Skin epidermis (tissue), 12 donors: ENCODE measurements at regions not wholly inside any gene's neighbourhood (a gene's known extent, or its start where the extent isn't known, plus 50 kb on each side); places are given as distances from the start of the nearest gene placed in this dataset.
A peak's percentile ranks its signal among the peaks of the same experiment; 100 is the strongest.

Source experiments
- H3K27ac ChIP-seq, 21 experiments: fragments of 200-600 bp; sonication (generic) in 11 of 21; one replicate each; pipeline ENCODE4 v1.5.0; 2020; ENCODE audit warnings: mild to moderate bottlenecking in 3 of 21, inconsistent platforms in 2 of 21, moderate library complexity in 2 of 21
- H3K4me3 ChIP-seq, 7 experiments: fragments of 200-600 bp; sonication (generic) in 2 of 7; one replicate each; pipeline ENCODE4 v1.5.0; 2020; ENCODE audit warnings: inconsistent platforms in 2 of 7, mild to moderate bottlenecking in 2 of 7, moderate library complexity in 1 of 7

DNA sequence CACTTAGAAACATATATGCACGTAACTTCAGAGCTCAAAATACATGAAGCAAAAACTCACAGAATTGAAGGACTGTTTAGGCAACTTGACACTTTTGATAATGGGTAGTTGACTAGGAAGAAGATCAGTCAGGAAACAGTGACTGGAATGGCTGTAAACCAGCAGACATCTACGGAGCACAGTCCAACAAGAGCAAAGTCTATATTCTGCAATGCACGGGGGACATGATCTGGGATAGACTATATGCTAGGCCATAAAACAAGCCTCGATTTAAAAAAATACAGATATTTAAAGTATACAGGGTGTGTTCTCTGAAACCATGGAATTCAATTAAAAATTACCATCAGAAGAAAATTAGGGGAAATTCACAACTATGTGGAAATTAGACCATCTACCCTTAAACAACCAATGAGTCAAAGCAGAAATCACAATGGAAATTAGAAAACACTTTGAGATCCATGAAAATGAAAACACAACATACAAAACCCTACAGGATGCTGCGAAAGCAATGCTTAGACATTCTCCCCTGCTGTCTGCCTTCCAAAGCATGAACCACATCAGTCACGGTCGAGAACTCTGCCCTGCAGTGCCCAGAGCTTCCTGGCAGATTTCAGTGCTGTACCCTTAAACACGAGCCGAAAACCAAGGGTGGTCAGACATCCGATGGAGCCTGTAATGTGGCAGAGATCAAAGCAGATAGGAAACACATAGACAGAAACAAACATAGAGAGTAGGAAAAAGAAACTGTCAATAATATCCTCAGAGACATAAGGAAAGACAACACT lies 651.9 kb upstream of the HS6ST1 start:
- Histone ChIP-seq H3K4me3 (no peak overlapping the region), H3K27ac (no peak overlapping the region)

DNA sequence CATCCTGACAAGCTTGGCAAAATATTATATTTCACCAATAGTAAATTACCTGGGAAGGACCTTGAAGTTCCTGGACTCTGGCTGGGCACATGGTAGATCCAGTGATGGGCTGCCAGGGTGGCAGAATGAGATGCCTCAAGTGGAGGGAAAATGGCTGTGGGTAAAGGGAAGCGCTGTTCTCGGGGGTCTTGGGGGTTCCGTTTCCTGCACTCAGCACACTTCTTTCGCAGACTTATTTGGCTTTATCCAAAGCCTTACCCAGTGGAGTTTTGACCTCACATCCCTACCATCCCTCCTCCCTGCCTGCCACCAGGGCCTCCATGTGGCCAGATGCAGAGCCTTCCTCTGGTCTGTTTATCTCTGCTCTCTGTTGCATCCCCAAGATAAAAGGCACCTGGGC lies 654.9 kb upstream of the HS6ST1 start:
- Histone ChIP-seq H3K27ac (no peak overlapping the region), H3K4me3 (no peak overlapping the region)

DNA sequence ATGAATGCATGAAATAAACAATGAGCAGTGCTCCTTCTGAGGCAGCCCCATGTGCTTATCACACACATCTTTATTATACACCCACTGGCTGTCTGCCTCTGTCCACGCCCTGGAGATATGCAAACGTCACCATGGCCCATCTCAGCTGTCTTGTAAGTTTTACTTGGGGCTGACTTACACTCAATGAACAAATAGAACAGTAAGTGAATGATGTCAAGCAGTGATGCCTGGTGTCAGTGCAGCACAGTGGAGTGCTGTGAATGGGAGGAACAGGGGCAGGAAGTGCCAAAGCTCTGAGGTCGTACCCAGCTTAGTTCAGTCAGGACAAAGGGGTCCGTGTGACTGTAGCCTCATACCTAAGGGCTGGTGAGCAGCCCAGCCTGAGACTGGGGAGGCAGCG lies 659.5 kb upstream of the HS6ST1 start:
- Histone ChIP-seq H3K4me3 (no peak overlapping the region), H3K27ac (no peak overlapping the region)

DNA sequence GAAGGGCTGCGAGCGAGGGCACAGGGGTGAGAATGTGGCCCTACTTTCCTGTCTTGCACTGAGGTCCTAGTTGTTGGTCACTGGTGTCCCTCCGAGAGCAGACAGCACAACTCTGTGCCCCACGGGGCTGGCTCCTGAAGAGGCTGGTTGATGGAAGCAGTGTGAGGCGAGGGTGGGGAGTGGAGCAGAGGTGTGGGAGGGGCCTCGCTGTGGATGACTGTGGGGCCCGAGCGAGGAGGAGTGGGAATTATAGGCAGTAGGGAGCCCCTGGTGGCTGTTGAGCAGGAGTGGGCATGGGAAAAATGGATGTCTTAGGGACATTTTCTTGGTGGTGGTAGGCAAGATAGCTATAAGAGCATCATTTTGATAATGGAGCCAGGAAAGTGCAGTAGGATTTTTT lies 660.5 kb upstream of the HS6ST1 start:
- Histone ChIP-seq H3K27ac (no peak overlapping the region), H3K4me3 (no peak overlapping the region)

DNA sequence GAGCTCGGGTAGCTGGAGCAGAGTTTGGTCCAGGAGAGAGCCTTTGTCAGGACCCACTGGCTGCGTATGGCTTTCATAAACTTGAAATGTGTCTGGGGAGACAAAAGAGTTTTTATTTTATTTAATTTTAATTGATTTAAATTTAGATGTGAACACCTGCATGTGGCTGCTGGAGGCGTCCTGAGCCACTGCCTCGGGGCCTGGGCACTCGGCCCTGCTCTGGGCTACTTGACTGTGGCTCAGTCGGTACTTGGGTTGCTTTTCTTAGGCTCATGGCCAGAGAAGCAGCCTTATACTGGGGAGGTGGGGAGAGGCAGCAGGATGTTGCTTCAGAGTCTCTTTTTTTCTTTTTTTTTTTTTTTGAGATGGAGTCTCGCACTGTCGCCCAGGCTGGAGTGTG lies 661.8 kb upstream of the HS6ST1 start:
- H3K4me3 ChIP-seq = no peak overlapping the region
- H3K27ac ChIP-seq = no peak overlapping the region

DNA sequence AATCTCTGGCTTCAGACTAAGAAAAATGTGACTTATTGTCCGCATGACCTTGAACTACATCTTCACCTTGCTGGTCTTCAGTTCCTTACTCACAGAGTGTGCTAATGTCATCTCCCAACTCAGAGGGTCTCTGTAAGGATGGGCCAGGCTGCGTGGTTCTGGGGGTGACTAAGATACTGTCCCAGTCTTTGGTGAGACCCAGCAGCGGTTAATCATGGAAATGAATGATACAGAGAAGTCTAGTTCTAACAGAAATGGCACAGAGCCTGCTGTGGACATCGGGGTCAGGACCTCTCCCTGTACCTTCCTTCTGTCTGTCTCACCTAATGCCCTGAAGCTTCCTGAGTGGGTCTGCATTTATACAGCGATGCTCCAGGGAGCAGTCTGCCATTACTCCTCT lies 662.7 kb upstream of the HS6ST1 start:
- H3K4me3 ChIP-seq = no peak overlapping the region

DNA sequence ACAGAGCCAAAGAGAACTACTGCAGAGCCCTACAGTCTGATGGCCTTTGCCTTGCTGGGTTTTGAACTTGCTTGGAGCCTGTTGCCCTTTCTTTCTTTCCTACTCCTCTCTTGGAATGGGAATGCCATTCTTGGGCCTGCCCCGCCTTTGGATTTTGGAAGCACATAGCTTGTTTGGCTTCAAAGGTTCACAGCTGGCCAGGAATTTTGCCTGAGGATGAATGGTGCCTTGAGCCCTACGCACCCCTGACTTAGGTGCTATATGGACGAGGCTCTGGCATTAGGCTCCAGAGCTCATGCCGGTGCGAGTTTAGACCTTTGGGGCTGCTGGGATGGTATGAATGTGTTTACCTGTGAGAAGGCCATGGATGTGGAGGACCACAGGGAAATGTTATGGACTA lies 663.3 kb upstream of the HS6ST1 start:
- H3K27ac ChIP-seq = no peak overlapping the region
- H3K4me3 ChIP-seq = no peak overlapping the region

More for the DNA sequence above, 662.7 kb upstream of the HS6ST1 start:
- H3K27ac ChIP-seq = no peak overlapping the region

DNA sequence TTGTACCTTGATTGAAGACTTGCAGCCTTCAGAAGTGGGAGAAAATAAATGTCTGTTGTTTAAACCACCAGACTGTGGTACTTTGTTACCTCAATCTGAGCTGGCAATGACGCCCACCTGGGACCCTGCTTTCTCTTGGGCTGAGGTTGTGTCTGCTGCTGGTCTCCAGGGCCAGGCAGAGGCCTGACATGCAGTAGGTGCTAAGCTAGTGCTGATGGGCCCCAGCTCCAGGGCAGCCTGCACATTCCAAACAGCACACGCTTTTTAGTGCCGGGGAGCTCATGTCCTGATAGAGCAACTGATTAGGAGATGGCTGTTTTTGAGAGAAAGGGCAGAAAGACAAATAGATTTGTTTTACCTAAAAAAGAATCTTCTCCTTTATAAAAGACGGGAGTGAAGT lies 664.0 kb upstream of the HS6ST1 start:
- no peak overlapping the region for H3K4me3 ChIP-seq
- no peak overlapping the region for H3K27ac ChIP-seq

DNA sequence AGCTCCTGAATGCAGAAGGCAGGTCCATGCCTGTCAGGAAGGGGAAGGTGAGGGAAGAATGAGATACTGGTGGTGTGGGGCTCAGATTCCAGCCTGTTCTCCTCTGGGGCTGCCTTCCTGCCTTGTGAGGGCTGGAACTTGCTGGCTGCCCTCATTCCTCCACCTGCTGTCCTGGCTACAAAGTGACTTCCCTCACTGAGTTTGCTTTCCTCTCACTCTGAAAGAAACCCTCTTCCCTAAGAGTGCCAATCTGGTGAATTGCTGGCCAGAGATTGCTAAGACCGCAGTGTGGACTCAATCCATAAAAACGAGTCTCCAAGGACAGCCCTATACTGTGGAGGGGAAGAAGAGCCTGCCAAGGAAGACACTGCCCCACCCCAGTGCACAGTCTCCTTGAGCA lies 664.4 kb upstream of the HS6ST1 start:
- Histone ChIP-seq H3K27ac (no peak overlapping the region), H3K4me3 (no peak overlapping the region)

DNA sequence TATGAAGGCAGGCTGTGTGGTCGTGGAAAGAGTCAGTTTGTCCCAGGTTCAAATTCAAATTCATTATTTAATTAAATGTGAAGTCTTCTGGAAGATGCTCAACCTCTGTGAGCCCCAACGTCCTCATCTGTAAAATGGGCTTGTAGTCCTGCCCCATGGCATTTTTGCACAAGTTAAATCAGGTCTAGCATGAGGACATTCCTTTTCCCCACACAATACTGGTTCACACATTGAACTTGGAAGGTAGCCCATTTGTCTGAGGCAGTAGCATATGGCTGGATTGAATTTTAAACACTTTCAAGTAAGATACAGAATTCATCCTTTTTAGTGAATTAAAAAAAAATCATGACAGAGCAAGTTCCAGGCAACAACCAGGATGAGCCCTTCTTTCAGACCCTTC lies 665.4 kb upstream of the HS6ST1 start:
- Histone ChIP-seq H3K4me3 (no peak overlapping the region), H3K27ac (no peak overlapping the region)

DNA sequence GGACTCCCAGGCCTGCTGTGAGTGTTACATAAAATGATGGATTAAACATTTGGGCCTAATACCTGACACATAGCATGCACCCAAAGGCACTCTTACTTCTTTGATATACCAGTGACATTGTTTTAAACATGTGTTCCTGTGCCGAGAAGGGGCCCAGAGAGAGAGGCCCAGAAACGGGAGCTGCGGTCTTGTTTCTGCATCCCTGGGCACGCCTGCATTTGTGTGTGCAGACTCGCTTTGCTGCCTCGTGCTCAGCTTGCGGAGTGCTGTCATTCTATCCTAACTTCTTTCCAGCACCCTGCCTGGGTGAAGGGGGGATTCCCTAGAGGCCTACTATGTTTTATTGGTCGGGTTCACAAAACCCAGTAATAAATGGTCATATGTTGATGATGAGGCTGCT lies 666.2 kb upstream of the HS6ST1 start:
- Histone ChIP-seq H3K4me3 (no peak overlapping the region), H3K27ac (no peak overlapping the region)

DNA sequence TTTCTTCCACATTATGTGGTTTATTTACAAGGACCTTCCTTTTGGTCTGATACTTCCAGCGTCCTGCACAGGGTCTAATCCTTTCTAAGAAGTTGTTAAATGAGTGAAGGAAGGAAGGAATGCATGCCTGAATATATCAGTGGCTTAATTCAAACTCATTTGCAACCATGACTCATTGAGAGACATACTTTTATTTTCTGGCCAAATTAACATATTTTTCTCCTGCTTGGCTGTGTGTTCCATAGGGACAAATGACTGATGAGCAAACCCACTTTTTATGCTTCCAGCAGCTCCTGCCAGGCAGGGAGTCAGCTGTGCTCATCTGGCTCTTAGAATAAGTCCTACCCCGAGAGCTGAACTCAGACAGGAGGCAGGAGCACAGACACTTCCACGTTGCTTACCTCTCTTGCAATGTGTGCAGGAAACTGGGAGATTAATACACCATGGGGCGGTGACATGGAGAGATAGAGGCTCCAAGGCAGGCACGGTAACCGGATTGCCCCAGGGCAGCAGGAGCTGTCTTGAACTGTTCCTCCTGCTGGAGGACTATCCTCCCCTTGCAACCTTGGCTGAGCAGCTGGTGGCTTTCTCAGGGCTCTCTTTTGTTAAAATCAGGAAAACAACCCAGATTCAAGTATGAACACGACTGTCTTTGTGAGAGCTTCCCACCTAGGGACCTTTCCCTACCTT lies 667.5 kb upstream of the HS6ST1 start:
- no peak overlapping the region for H3K4me3 ChIP-seq
- peak overlapping the region in 11 of 21 experiments; percentile 7 to 72 (median 42) for H3K27ac ChIP-seq

DNA sequence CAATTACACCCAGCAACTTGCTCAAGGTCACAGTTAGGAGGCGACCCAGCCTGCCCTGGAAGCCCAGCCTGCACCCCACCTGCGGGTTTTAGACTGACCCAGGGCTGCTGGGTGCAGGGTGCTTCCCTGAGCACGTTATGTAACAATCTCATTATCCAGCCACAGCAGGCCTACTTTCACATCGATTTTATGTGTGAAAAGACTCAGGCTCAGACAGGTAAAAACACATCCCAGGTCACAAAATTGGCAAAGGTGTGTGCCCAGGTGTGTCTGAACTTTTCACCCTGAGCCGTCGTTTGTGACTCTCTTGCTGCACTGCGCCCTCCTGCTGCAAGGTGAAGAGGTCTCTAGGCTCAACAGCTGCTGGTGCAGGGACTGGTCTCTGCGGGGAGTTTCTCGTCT lies 668.2 kb upstream of the HS6ST1 start:
- no peak overlapping the region for H3K4me3 ChIP-seq
- peak overlapping the region in 11 of 21 experiments; percentile 7 to 72 (median 42) for H3K27ac ChIP-seq

DNA sequence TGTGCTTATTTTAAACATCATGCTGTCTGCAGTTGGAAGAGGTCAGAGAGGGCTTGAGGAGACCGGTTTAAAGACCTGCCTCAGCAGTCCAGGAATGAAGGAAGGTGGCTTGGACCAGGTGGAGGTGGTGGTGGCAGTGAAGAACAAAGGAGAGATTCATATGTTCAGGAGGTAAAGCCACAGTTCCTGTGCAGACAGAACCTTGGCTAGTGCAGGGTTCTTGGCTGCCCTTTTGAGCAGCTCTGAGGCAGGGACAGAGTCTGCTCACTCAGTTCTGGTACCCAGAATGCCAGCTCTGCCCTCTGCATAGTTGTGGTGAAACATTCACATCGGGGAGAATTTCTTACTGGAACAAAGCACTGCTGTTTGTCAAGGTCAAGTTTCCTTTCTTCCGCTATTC lies 669.7 kb upstream of the HS6ST1 start:
- no peak overlapping the region for H3K4me3 ChIP-seq
- no peak overlapping the region for H3K27ac ChIP-seq

DNA sequence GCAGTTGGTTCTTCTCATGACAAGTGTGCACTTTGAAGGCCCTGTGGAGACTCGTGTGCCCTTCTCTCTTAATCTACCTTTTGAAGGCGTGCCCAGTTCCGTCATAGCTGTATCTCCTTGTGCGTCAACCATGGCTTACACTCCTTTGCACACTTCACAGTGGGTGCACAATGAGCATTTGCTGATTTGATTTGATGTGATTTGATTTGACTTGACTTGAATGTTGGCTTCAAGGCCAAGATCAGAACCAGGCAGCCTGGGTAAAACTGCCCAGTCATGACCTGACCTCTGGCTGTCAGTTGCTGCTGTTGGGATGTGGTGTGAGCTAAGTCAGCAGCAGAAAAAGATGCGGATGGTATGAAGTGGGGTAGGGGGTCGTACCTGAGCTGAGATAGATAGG lies 670.3 kb upstream of the HS6ST1 start:
- Histone ChIP-seq H3K4me3 (no peak overlapping the region), H3K27ac (no peak overlapping the region)

DNA sequence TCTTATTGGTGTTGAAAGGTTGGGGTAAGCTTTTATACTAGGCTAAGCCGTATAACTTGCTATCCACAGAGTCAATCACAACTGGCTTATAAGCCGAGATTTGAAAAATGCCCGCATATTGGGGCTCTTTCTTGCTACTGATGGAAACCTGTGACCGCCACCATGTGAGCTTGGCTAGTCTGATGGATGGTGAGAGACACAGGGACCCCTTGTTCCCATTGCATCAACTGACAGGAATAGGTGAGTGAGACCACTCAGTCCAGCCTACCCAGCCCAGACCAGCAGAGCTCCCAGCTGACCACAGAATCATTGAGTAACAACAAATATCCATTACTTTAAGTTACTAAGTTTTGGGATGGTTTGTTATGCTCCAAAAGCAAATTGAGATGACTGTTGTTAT lies 676.4 kb upstream of the HS6ST1 start:
- Histone ChIP-seq H3K27ac (no peak overlapping the region), H3K4me3 (no peak overlapping the region)

DNA sequence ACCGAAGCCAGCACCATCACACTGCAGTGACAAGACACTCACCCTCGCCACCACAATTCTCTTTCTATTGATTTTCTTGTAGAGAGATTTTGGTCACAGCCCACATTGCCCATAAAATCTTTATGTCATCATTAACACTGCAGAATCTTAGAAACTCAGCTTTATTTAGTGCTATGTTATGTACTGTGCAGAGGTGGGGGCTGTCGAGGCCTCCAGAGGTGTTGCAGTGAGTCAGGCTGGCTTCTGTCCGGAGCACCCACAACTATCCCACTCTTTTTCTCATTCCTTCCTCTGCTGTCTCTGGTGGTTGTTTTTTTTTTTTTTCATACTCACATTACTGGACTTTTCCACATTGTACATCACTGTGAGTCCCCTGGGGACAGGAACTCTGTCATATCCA lies 677.4 kb upstream of the HS6ST1 start:
- H3K27ac ChIP-seq = no peak overlapping the region
- no peak overlapping the region for H3K4me3 ChIP-seq

DNA sequence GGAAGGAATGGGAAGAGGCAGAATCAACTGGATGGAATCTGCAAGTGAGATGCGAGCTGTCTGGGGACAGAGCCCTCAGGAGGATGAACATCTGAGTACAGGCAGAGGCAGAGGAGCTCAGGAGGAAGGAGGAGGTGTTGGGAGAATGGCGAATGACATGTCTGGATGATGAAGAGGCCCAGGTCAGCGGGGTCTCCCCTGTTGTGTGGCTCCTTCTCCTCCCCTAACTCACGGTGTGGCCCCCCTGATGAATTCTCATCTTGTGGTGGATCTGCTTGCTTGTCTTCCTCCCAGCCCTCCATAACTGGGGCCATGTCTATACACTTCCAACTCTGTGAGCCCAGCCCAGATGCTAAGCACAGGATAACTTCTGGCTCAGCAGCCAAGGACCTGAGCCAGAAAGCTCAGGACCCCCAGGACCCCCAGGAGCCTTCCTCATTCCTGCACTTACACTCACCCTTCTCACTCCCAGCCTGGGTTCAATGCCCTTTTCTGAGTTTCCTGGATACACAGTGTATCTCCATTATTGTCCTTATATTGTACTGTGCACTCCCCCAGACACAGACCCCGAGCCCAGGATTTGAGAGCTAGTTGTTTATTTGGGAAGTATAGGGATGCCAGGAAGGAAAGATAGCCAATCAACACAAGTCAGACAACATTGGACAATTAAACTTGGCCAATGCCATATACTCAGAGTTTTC lies 678.6 kb upstream of the HS6ST1 start:
- Histone ChIP-seq H3K27ac (no peak overlapping the region), H3K4me3 (no peak overlapping the region)

DNA sequence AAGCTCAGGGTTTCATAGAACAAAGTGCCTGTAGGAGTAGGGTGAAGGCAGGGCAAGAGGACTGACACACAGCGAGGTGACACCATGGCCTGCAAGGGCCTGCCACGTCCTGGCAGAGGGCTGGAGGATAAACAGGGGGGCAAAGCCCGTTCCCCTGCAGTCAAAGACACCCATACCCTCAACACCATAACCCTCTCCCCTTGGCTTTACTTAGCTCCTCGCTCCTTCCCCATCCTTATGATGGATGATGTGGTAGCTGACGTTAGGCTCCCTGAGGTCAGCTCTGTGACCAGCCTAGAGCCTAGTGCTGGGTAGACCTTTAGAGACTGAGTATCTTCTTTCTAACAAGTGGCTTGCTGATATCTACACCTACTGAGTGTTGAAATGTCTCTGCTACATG lies 683.3 kb upstream of the HS6ST1 start:
- H3K4me3 ChIP-seq = no peak overlapping the region
- H3K27ac ChIP-seq = no peak overlapping the region

DNA sequence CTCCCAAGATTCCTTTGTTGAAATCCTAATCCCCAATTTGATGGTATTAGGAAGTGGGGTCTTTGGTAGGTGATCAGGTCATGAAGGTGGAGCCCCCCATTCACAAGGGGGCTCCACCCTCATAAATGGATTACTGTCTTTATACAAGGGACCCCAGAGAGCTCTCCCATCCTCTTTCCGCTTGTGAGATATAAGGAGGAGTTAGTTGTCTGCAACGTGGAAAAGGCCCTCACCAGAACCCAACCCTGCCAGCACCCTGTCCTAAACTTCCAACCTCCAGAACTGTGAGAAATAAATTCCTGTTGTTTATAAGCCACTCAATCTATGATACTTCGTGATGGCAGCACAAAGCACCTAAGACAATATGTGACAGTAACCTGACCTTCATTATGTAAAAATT lies 684.1 kb upstream of the HS6ST1 start:
- no peak overlapping the region for H3K27ac ChIP-seq
- no peak overlapping the region for H3K4me3 ChIP-seq

DNA sequence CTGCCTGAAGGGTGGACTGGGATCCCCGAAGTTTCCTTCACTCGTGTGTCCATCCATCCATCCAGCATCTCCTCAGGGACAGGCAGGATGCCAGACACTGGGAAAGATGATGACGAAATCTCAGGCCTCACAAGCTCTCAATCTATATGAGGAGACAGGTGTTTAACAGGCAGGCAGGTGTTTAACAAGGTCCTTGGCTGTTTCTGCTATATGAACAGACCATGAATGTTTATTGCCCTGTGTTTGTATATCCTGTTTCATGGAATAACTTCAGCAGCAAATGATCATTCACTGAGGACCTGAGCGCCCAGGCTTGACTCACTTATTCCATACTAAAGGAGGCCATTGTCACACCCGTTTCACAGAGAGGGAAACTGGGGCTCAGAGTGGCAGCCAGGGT lies 685.8 kb upstream of the HS6ST1 start:
- no peak overlapping the region for H3K27ac ChIP-seq
- H3K4me3 ChIP-seq = no peak overlapping the region
